ENCODE measurements at regions not wholly inside any gene's neighbourhood (a gene's known extent, or its start where the extent isn't known, plus 50 kb on each side); places are given as distances from the start of the nearest gene placed in this dataset.

GRCh38 chr7:136134503-136134902 is 157.3 kb upstream of the MTPN start:
- no peak for TF ChIP-seq CREB1 (IDR thresholded peaks at IDR 0.05)
- 0 out of 4 replicates have a peak, but pooled peaks of 1 of the 2 experiments have one; percentile 4 for TF ChIP-seq RAD21 (IDR thresholded peaks at IDR 0.05 in 1 of 2, conservative IDR thresholded peaks at IDR 0.05 in 1 of 2; ENCODE audit: low read depth in 2 of 2, low read length in 2 of 2)
- TF ChIP-seq EP300 (IDR thresholded peaks at IDR 0.05; ENCODE audit: borderline replicate concordance in 1 of 2, low read depth in 2 of 2, low read length in 2 of 2): no peak
- FAIRE-seq: no peak
- H3K27ac ChIP-seq (ENCODE audit: low read depth, low read length): no peak overlapping the region

More at GRCh38 chr7:136134503-136134902, 157.3 kb upstream of the MTPN start:
- H3K9ac ChIP-seq (replicated peaks in 1 of 4; ENCODE audit: extremely low read depth in 1 of 4, low read depth in 3 of 4, low read length in 3 of 4): no peak overlapping the region
- no peak overlapping the region for H3K4me2 ChIP-seq (ENCODE audit: insufficient read depth in 1 of 2, low read depth in 2 of 2, low read length in 2 of 2)
- no peaks in the 10 kb centered on the region for H3K79me1 ChIP-seq (ENCODE audit: low read depth, low read length)
- H3K56ac ChIP-seq (replicated peaks; ENCODE audit: insufficient read length, low read depth, low read length): no peak overlapping the region
- peaks cover 0 to 5% (median 0%) of the 10 kb centered on the region in 4 experiments; a peak in 4 of 7 replicates for H3K4me1 ChIP-seq (replicated peaks in 1 of 4; ENCODE audit: control insufficient read depth in 3 of 4, insufficient read depth in 4 of 4, low read length in 3 of 4)
- H3K18ac ChIP-seq (ENCODE audit: extremely low read depth, low read length): no peak overlapping the region
- CTCF ChIA-PET (ENCODE audit: partially characterized antibody): interaction anchor here (0.9 to 5.6 kb wide), 3 partner anchors 16 to 553 kb away, joined by 3 to 35 read pairs (median 3); no protein-coding TSS in a partner anchor
- no peaks in the 10 kb centered on the region for H4K20me1 ChIP-seq (replicated peaks in 1 of 2; ENCODE audit: control insufficient read depth in 1 of 2, insufficient read depth in 2 of 2, low read length in 2 of 2)
- no peaks in the 10 kb centered on the region for H3K23me2 ChIP-seq (ENCODE audit: low read depth, low read length)
- H2BK12ac ChIP-seq (ENCODE audit: low read depth, low read length): no peak overlapping the region
- POLR2A ChIA-PET (ENCODE audit: partially characterized antibody): no interaction called here
- no peak overlapping the region for H4K8ac ChIP-seq (ENCODE audit: extremely low read depth, insufficient read depth, low read length)
- no peaks in the 10 kb centered on the region for H3K79me2 ChIP-seq (ENCODE audit: control insufficient read depth in 1 of 2, insufficient read depth in 2 of 2, low read length in 2 of 2)
- H4K91ac ChIP-seq (replicated peaks; ENCODE audit: insufficient read length, low read length): no peak overlapping the region
- no peak for DNase-seq (ENCODE audit: low read depth in 1 of 2, low spot score in 2 of 2)
- H3K9me3 ChIP-seq (ENCODE audit: insufficient read depth in 2 of 2, low read depth in 1 of 2, low read length in 1 of 2): no peaks in the 10 kb centered on the region
- no peak overlapping the region for H3K23ac ChIP-seq (ENCODE audit: insufficient read length)
- H2BK20ac ChIP-seq (ENCODE audit: low read length): no peak overlapping the region
- no peak overlapping the region for H2BK5ac ChIP-seq (ENCODE audit: low read depth, low read length)
- H4K5ac ChIP-seq (ENCODE audit: insufficient read length, low read depth, low read length): no peak overlapping the region
- no peak overlapping the region for H2BK15ac ChIP-seq (ENCODE audit: low read length)
- no peak overlapping the region for H3K4me3 ChIP-seq (ENCODE audit: extremely low read depth in 1 of 4, insufficient read depth in 2 of 4, low read depth in 3 of 4, low read length in 4 of 4)
- no peak overlapping the region for H2BK120ac ChIP-seq (replicated peaks; ENCODE audit: low read depth, low read length)
- H3K27me3 ChIP-seq (replicated peaks in 1 of 4; ENCODE audit: control insufficient read depth in 3 of 4, extremely low read depth in 1 of 4, insufficient read depth in 3 of 4, low read length in 3 of 4): no peaks in the 10 kb centered on the region
- WGBS, 2 experiments (ENCODE audit: extremely low coverage in 1 of 2, insufficient coverage in 1 of 2, insufficient read length in 1 of 2, insufficient replicate concordance in 2 of 2, low coverage in 1 of 2, low lambda C conversion rate in 2 of 2, missing lambda C conversion rate in 1 of 2): 76% methylated on average over 3 of the region's 3 CpGs; no CpG with 5 or more reads in 1 of the 2 experiments
- no peak overlapping the region for H3K14ac ChIP-seq (ENCODE audit: insufficient read length)
- no peak overlapping the region for H2AK5ac ChIP-seq (ENCODE audit: low read depth, low read length)
- no peak overlapping the region for H2AFZ ChIP-seq (ENCODE audit: low read length)
- no peaks in the 10 kb centered on the region for H3K36me3 ChIP-seq (ENCODE audit: control insufficient read depth in 2 of 4, insufficient read depth in 4 of 4, low read length in 3 of 4)
- H3K4ac ChIP-seq (replicated peaks; ENCODE audit: insufficient read length, low read depth, low read length): no peak overlapping the region
